SK-N-SH (cell line): ENCODE measurements at regions not wholly inside any gene's neighbourhood (a gene's known extent, or its start where the extent isn't known, plus 50 kb on each side); places are given as distances from the start of the nearest gene placed in this dataset.

ENCODE experiments used
- CTCF ChIA-PET: fragments of 300-600, 350-600 bp; formaldehyde crosslinking; extraction: SDS; loops from one replicate; lab custom pipeline; 2021; lab: Yijun Ruan, JAX
- POLR2A ChIA-PET: fragments of 350-600 bp; sonication (Branson Sonifier 250); formaldehyde crosslinking; extraction: SDS; loops from one replicate; lab custom pipeline; 2020; ENCODE audit warnings: antibody characterized with exemption, inconsistent platforms; lab: Yijun Ruan, JAX
- DNase-seq: peaks from one replicate; pipeline ENCODE4 v3.0.0; 2012
- H2AFZ ChIP-seq: fragments of 200-600 bp; sonication (generic); 2 replicates; pipeline ENCODE4 v1.8.1; 2016; ENCODE audit warnings: antibody characterized with exemption, mild to moderate bottlenecking, low read depth
- H3F3A ChIP-seq: fragments of 200-600 bp; sonication (generic); replicated peaks from 2 replicates; pipeline ENCODE3; 2016; ENCODE audit warnings: antibody characterized with exemption, mild to moderate bottlenecking; ENCODE audit not compliant: insufficient read depth
- H3K27ac ChIP-seq, 2 experiments: fragments of 200-500 bp in 1 of 2; fragments of 200-600 bp in 1 of 2; sonication (Bioruptor generic) in 1 of 2; sonication (generic), shearing (Covaris generic) in 1 of 2; 2 replicates each; pipeline versions ENCODE4 v1.5.1 to v1.6.1; 2014 to 2016; ENCODE audit warnings: low read depth in 2 of 2, inconsistent platforms in 1 of 2, low read length in 1 of 2, mild to moderate bottlenecking in 1 of 2, mixed read lengths in 1 of 2
- H3K27me3 ChIP-seq: fragments of 200-600 bp; sonication (generic), shearing (Covaris generic); 2 replicates; pipeline ENCODE4 v1.6.1; 2016; ENCODE audit warnings: mixed run types; ENCODE audit not compliant: insufficient read depth
- H3K36me3 ChIP-seq, 2 experiments: fragments of 200-500 bp in 1 of 2; fragments of 200-600 bp in 1 of 2; sonication (Bioruptor generic) in 1 of 2; sonication (generic) in 1 of 2; replicated peaks in 1 of 2; 2 replicates each; pipeline versions ENCODE3 to v1.5.1; 2014 to 2016; ENCODE audit warnings: low read length in 1 of 2, mild to moderate bottlenecking in 1 of 2; ENCODE audit not compliant: insufficient read depth in 2 of 2, control insufficient read depth in 1 of 2
- H3K4me1 ChIP-seq, 2 experiments: fragments of 200-500 bp in 1 of 2; fragments of 200-600 bp in 1 of 2; sonication (Bioruptor generic) in 1 of 2; sonication (generic), shearing (Covaris generic) in 1 of 2; 2 replicates each; pipeline versions ENCODE4 v1.5.1 to v1.6.1; 2014 to 2016; ENCODE audit warnings: low read depth in 1 of 2, low read length in 1 of 2, mixed run types in 1 of 2; ENCODE audit not compliant: insufficient read depth in 2 of 2, control insufficient read depth in 1 of 2
- H3K4me2 ChIP-seq: fragments of 200-600 bp; sonication (generic), shearing (Covaris generic); 2 replicates; pipeline ENCODE4 v1.6.1; 2017; ENCODE audit warnings: mixed run types
- H3K4me3 ChIP-seq, 2 experiments: fragments of 200-500 bp in 1 of 2; fragments of 200-600 bp in 1 of 2; sonication (Bioruptor generic) in 1 of 2; sonication (generic), shearing (Covaris generic) in 1 of 2; 2 replicates each; pipeline versions ENCODE4 v1.5.1 to v1.8.1; 2014 to 2016; ENCODE audit warnings: low read depth in 2 of 2, inconsistent platforms in 1 of 2, low read length in 1 of 2, mild to moderate bottlenecking in 1 of 2, mixed read lengths in 1 of 2, moderate library complexity in 1 of 2
- H3K79me2 ChIP-seq: fragments of 200-600 bp; sonication (generic); 2 replicates; pipeline ENCODE4 v1.8.1; 2017; ENCODE audit warnings: mild to moderate bottlenecking; ENCODE audit not compliant: insufficient read depth
- H3K9ac ChIP-seq: fragments of 200-600 bp; sonication (generic); 2 replicates; pipeline ENCODE4 v1.6.1; 2017; ENCODE audit warnings: mixed run types
- H3K9me2 ChIP-seq: fragments of 200-600 bp; sonication (generic); 2 replicates; pipeline ENCODE4 v1.6.1; 2017; ENCODE audit warnings: mixed run types
- H3K9me3 ChIP-seq: fragments of 200-600 bp; sonication (generic); 2 replicates; pipeline ENCODE4 v1.6.1; 2017; ENCODE audit warnings: mixed run types, mild to moderate bottlenecking, moderate library complexity
- H4K20me1 ChIP-seq: fragments of 200-600 bp; sonication (generic); 2 replicates; pipeline ENCODE4 v1.6.1; 2017; ENCODE audit warnings: mild to moderate bottlenecking, mixed run types; ENCODE audit not compliant: insufficient read depth
- CHD2 ChIP-seq: fragments of 150-350 bp; IDR thresholded peaks from 2 replicates; pipeline ENCODE4 v1.6.1; 2018; ENCODE audit warnings: low read length; ENCODE audit not compliant: partially characterized antibody
- ELF1 ChIP-seq: IDR thresholded peaks from 2 replicates; pipeline ENCODE4 v1.4.0; 2012
- FOXJ3 ChIP-seq: sonication (generic); formaldehyde crosslinking; IDR thresholded peaks from 2 replicates; pipeline ENCODE4 v1.5.1; 2020; ENCODE audit warnings: mild to moderate bottlenecking, missing genetic modification reagents
- JUND ChIP-seq: IDR thresholded peaks from 2 replicates; pipeline ENCODE4 v1.4.0; 2012
- MXI1 ChIP-seq: IDR thresholded peaks from 2 replicates; pipeline ENCODE4 v1.6.1; 2012; ENCODE audit warnings: mild to moderate bottlenecking, low read depth, low read length, improper control_type of control experiment
- RAD21 ChIP-seq: IDR thresholded peaks from 2 replicates; pipeline ENCODE4 v1.6.1; 2012; ENCODE audit warnings: mild to moderate bottlenecking, low read length
- SIN3A ChIP-seq: IDR thresholded peaks from 2 replicates; pipeline ENCODE4 v1.6.1; 2012; ENCODE audit warnings: low read depth, mild to moderate bottlenecking, low read length, moderate library complexity, borderline replicate concordance
- TAF1 ChIP-seq: IDR thresholded peaks from 2 replicates; pipeline ENCODE4 v1.6.1; 2012; ENCODE audit warnings: low read depth, mild to moderate bottlenecking, low read length, moderate library complexity, borderline replicate concordance
- YY1 ChIP-seq: IDR thresholded peaks from 2 replicates; pipeline ENCODE4 v1.4.0; 2012; ENCODE audit warnings: low read depth, mild to moderate bottlenecking
- WGBS: methylation state at CpG from one replicate; pipeline ENCODE4 v1.1.6; 2017; ENCODE audit warnings: low lambda C conversion rate; 5-methylcytosine and 5-hydroxymethylcytosine counted together
- TF ChIP-seq, protein P1 (sequence below): IDR thresholded peaks from 2 replicates; pipeline ENCODE4 v1.6.1; 2012; ENCODE audit warnings: mild to moderate bottlenecking, low read depth, low read length, moderate library complexity
- TF ChIP-seq, protein P2 (sequence below): fragments of 200-600 bp; sonication (generic); IDR thresholded peaks from 2 replicates; pipeline ENCODE4 v1.6.1; 2017; ENCODE audit warnings: antibody characterized with exemption, mild to moderate bottlenecking, moderate library complexity
- TF ChIP-seq, protein P3 (sequence below): IDR thresholded peaks from 2 replicates; pipeline ENCODE4 v1.4.0; 2012; ENCODE audit warnings: low read depth, borderline replicate concordance
- TF ChIP-seq, protein P4 (sequence below): IDR thresholded peaks from 2 replicates; pipeline ENCODE4 v1.4.0; 2012; ENCODE audit warnings: low read depth, borderline replicate concordance

DNA sequence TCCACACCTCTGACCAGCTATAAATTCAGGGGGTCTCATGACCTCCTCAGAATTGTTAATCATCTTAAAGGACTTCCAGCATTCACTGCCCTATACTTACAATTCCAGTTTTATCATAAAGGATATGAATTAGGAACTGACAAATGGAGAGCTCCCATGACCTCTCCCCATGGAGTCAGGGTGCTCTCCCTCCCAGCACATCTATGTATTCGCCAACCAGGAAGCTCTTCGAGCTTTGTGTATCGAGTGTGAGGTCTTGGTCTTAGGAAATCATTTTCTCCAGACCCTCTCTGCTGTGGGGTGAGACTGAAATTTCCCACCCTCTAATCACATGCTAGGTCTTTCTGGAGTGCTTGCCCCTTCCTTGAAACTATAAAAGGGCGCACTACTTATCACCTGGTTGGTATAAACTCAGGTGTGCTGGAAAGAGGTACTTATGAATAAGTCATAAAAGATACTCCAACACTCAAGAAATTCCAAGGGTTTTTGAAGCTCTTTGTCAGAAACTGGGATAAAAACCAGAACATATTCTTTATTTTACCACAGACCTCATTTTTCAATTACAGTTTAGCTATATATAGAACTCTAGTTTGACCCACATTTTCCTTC lies 238.4 kb upstream of the OPRM1 start (continued):
- TF ChIP-seq, protein P1, sequence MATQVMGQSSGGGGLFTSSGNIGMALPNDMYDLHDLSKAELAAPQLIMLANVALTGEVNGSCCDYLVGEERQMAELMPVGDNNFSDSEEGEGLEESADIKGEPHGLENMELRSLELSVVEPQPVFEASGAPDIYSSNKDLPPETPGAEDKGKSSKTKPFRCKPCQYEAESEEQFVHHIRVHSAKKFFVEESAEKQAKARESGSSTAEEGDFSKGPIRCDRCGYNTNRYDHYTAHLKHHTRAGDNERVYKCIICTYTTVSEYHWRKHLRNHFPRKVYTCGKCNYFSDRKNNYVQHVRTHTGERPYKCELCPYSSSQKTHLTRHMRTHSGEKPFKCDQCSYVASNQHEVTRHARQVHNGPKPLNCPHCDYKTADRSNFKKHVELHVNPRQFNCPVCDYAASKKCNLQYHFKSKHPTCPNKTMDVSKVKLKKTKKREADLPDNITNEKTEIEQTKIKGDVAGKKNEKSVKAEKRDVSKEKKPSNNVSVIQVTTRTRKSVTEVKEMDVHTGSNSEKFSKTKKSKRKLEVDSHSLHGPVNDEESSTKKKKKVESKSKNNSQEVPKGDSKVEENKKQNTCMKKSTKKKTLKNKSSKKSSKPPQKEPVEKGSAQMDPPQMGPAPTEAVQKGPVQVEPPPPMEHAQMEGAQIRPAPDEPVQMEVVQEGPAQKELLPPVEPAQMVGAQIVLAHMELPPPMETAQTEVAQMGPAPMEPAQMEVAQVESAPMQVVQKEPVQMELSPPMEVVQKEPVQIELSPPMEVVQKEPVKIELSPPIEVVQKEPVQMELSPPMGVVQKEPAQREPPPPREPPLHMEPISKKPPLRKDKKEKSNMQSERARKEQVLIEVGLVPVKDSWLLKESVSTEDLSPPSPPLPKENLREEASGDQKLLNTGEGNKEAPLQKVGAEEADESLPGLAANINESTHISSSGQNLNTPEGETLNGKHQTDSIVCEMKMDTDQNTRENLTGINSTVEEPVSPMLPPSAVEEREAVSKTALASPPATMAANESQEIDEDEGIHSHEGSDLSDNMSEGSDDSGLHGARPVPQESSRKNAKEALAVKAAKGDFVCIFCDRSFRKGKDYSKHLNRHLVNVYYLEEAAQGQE = no peak
- no peak for TF ChIP-seq FOXJ3 (CRISPR knock-in tag)

DNA sequence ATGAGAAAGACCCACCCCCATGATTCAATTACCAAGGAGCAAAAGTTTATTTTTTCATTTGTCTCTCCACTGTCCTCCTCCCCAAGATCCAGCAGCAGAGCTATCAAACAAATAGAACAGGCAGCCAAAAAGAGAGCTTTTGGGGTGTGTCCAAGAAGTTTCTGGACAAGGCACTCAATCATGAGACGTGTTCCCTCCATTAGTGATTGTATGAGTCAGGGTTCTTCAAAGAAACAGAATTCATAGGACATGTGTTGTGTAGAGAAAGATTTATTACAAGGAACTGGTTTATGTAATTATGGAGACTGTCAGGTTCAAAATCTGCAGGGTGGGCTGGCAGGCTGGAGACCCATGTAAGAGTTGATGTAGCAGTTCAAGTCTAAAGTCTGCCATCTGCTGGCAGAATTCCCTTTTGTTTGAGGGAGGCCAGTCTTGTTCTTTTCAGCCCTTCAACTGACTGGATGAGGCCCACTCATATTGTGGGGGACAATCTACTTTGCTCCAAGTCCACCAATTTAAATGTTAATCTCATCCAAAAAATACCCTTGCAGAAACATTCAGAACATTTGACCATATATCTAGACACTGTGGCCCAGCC lies 248.1 kb upstream of the OPRM1 start:
- Histone ChIP-seq H3K9me3 (no peaks in the 10 kb centered on the region), H3F3A (no peaks in the 10 kb centered on the region), H3K79me2 (no peaks in the 10 kb centered on the region), H3K4me3 (no peak overlapping the region), H3K27ac (no peak overlapping the region), H3K4me2 (no peak overlapping the region), H3K36me3 (no peaks in the 10 kb centered on the region), H2AFZ (no peak overlapping the region), H4K20me1 (no peaks in the 10 kb centered on the region), H3K4me1 (no peaks in the 10 kb centered on the region), H3K9me2 (no peaks in the 10 kb centered on the region), H3K9ac (no peak overlapping the region), H3K27me3 (no peaks in the 10 kb centered on the region)
- TF ChIP-seq RAD21 (peak; percentile 41; the same call in 1 of the 2 replicates), SIN3A (no peak)
- TF ChIP-seq, protein P2, sequence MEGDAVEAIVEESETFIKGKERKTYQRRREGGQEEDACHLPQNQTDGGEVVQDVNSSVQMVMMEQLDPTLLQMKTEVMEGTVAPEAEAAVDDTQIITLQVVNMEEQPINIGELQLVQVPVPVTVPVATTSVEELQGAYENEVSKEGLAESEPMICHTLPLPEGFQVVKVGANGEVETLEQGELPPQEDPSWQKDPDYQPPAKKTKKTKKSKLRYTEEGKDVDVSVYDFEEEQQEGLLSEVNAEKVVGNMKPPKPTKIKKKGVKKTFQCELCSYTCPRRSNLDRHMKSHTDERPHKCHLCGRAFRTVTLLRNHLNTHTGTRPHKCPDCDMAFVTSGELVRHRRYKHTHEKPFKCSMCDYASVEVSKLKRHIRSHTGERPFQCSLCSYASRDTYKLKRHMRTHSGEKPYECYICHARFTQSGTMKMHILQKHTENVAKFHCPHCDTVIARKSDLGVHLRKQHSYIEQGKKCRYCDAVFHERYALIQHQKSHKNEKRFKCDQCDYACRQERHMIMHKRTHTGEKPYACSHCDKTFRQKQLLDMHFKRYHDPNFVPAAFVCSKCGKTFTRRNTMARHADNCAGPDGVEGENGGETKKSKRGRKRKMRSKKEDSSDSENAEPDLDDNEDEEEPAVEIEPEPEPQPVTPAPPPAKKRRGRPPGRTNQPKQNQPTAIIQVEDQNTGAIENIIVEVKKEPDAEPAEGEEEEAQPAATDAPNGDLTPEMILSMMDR = peak; percentile 29
- 47% methylated on average over 1 of the region's 1 CpG for WGBS
- ChIA-PET CTCF (interaction anchor here (0.6 kb wide), 1 partner anchor 114 kb away, joined by 3 read pairs; no protein-coding TSS in a partner anchor), POLR2A (no interaction called here)
- peak; percentile 6 for DNase-seq

DNA sequence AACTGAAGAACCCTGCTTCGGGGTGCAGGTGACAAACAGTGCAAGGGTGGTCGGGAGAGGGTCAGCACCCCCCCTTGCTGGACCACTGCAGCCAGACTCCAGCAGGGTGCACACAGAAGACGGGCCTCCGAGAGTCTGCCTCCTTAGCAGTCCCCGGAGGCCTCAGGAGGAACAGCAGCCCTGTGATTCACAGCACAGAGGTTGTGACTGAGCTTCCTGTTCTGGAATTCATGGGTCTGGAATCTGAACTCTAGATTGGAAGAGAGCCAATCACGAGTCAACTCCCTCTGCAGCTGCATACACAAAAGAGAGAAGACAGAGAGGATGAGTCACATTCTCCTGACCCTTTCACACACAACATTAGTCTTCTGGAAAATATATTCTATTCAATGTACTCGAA lies 249.0 kb upstream of the OPRM1 start:
- Histone ChIP-seq H3K36me3 (no peaks in the 10 kb centered on the region), H3F3A (no peaks in the 10 kb centered on the region), H3K27me3 (no peaks in the 10 kb centered on the region), H3K9ac (no peak overlapping the region), H3K4me3 (no peak overlapping the region), H3K27ac (no peak overlapping the region), H3K9me3 (no peaks in the 10 kb centered on the region), H3K4me1 (no peaks in the 10 kb centered on the region), H2AFZ (no peak overlapping the region), H3K4me2 (no peak overlapping the region), H4K20me1 (no peaks in the 10 kb centered on the region), H3K9me2 (no peaks in the 10 kb centered on the region), H3K79me2 (no peaks in the 10 kb centered on the region)
- ChIA-PET CTCF (interaction anchor here (0.6 kb wide), 1 partner anchor 144 kb away, joined by 5 read pairs; no protein-coding TSS in a partner anchor), POLR2A (no interaction called here)
- WGBS = 50% methylated on average over 5 of the region's 7 CpGs
- peak; percentile 20 for DNase-seq
- no peak for TF ChIP-seq CHD2
- no peak for TF ChIP-seq TAF1
- TF ChIP-seq, protein P3, sequence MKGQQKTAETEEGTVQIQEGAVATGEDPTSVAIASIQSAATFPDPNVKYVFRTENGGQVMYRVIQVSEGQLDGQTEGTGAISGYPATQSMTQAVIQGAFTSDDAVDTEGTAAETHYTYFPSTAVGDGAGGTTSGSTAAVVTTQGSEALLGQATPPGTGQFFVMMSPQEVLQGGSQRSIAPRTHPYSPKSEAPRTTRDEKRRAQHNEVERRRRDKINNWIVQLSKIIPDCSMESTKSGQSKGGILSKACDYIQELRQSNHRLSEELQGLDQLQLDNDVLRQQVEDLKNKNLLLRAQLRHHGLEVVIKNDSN = no peak
- TF ChIP-seq, protein P4, sequence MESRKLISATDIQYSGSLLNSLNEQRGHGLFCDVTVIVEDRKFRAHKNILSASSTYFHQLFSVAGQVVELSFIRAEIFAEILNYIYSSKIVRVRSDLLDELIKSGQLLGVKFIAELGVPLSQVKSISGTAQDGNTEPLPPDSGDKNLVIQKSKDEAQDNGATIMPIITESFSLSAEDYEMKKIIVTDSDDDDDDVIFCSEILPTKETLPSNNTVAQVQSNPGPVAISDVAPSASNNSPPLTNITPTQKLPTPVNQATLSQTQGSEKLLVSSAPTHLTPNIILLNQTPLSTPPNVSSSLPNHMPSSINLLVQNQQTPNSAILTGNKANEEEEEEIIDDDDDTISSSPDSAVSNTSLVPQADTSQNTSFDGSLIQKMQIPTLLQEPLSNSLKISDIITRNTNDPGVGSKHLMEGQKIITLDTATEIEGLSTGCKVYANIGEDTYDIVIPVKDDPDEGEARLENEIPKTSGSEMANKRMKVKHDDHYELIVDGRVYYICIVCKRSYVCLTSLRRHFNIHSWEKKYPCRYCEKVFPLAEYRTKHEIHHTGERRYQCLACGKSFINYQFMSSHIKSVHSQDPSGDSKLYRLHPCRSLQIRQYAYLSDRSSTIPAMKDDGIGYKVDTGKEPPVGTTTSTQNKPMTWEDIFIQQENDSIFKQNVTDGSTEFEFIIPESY = no peak
- TF ChIP-seq, protein P2 = peak; percentile 23; the same call in 1 of the 2 replicates
- no peak for TF ChIP-seq RAD21
- no peak for TF ChIP-seq JUND
- TF ChIP-seq MXI1 = no peak
- TF ChIP-seq YY1 = no peak
- TF ChIP-seq ELF1 = no peak
